ENCODE measurements at regions not wholly inside any gene's neighbourhood (a gene's known extent, or its start where the extent isn't known, plus 50 kb on each side); places are given as distances from the start of the nearest gene placed in this dataset.

DNA sequence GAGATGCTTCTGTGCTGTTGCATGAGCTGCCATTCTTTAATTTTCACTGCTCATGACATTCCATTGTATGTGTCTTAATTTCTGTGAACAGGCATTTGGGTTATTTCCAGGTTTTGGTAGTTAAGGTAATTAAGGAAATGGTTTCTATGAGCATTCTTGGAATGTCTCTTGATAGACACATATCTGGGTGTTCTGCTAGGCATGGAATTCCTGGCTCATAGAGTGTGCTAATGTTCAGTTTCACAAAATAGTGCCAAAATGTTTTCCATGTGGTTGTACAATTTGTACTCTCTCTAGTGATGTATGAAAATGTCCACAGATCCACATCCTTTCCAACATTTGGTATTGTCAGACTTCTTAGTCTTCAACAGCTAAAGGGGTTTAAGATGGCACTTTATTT is 680.9 kb upstream of the SGCG start:
- Histone ChIP-seq H3K36me3 (ENCODE audit: control insufficient read depth in 3 of 3, insufficient read depth in 3 of 3, low read length in 3 of 3) (no peaks in the 10 kb centered on the region), H3K4me3 (ENCODE audit: low read length in 3 of 3) (no peak overlapping the region), H3K9ac (ENCODE audit: low read depth in 1 of 3, low read length in 3 of 3) (no peak overlapping the region), H3K27ac (ENCODE audit: low read depth, low read length) (no peak overlapping the region), H3K9me3 (ENCODE audit: control insufficient read depth in 3 of 3, low read length in 3 of 3) (no peaks in the 10 kb centered on the region), H3K27me3 (ENCODE audit: control insufficient read depth in 3 of 3, insufficient read depth in 3 of 3, low read length in 3 of 3) (no peaks in the 10 kb centered on the region), H3K4me1 (ENCODE audit: control insufficient read depth in 3 of 3, insufficient read depth in 3 of 3, low read length in 3 of 3) (no peaks in the 10 kb centered on the region)

DNA sequence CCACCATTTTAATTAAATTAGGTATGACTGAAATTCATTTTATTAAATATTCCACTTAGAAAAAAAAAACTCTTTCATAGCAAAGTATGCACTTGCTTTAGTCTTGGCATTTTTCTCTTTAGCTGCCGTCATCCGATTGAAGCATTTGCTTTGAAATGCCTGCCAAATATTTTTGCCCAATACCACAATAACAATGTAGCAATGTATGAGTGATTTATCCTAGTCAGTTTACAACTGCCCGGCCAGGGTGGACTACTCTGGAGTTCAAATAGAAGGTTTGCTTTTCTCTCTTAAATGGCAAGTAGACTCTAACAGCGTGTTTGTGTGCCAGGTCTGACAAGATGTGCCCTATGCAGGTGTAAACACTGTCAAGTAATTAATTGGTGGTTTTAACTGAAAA is 675.3 kb upstream of the SGCG start:
- Histone ChIP-seq H3K4me1 (ENCODE audit: control insufficient read depth in 3 of 3, insufficient read depth in 3 of 3, low read length in 3 of 3) (no peaks in the 10 kb centered on the region), H3K36me3 (ENCODE audit: control insufficient read depth in 3 of 3, insufficient read depth in 3 of 3, low read length in 3 of 3) (no peaks in the 10 kb centered on the region), H3K9ac (ENCODE audit: low read depth in 1 of 3, low read length in 3 of 3) (no peak overlapping the region), H3K9me3 (ENCODE audit: control insufficient read depth in 3 of 3, low read length in 3 of 3) (no peaks in the 10 kb centered on the region), H3K27me3 (ENCODE audit: control insufficient read depth in 3 of 3, insufficient read depth in 3 of 3, low read length in 3 of 3) (no peaks in the 10 kb centered on the region), H3K27ac (ENCODE audit: low read depth, low read length) (no peak overlapping the region), H3K4me3 (ENCODE audit: low read length in 3 of 3) (no peak overlapping the region)

DNA sequence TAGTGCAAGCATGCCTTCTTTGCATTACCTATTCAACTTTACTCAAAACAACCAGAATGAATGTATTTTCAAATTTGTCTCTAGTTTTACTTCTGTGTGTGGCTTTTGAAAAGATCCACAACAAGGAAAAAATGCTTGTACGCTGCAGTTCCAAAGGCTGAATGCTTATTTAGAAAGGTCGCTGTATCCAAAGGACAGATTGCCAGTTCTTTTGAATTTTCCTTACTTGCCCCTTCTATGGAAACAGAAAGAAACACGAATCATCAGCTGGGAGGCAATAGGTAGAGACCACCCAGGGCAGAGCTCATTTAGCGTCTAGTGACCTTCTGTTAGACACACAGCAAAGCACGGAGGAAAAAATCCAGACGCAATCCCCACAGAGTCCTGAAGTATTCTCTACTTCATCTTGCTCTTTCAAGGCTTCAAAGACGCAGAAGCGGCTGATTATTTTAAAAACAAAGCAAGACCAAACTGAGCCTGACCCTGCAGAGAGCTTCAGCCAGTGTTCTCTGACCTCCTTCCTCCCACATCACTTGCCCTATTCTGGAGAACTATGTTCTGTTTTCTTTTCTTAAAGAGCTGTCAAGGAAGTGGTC is 674.6 kb upstream of the SGCG start:
- Histone ChIP-seq H3K4me3 (ENCODE audit: low read length in 3 of 3) (no peak overlapping the region), H3K4me1 (ENCODE audit: control insufficient read depth in 3 of 3, insufficient read depth in 3 of 3, low read length in 3 of 3) (no peaks in the 10 kb centered on the region), H3K9me3 (ENCODE audit: control insufficient read depth in 3 of 3, low read length in 3 of 3) (no peaks in the 10 kb centered on the region), H3K27me3 (ENCODE audit: control insufficient read depth in 3 of 3, insufficient read depth in 3 of 3, low read length in 3 of 3) (no peaks in the 10 kb centered on the region), H3K36me3 (ENCODE audit: control insufficient read depth in 3 of 3, insufficient read depth in 3 of 3, low read length in 3 of 3) (no peaks in the 10 kb centered on the region), H3K27ac (ENCODE audit: low read depth, low read length) (no peak overlapping the region), H3K9ac (ENCODE audit: low read depth in 1 of 3, low read length in 3 of 3) (no peak overlapping the region)

DNA sequence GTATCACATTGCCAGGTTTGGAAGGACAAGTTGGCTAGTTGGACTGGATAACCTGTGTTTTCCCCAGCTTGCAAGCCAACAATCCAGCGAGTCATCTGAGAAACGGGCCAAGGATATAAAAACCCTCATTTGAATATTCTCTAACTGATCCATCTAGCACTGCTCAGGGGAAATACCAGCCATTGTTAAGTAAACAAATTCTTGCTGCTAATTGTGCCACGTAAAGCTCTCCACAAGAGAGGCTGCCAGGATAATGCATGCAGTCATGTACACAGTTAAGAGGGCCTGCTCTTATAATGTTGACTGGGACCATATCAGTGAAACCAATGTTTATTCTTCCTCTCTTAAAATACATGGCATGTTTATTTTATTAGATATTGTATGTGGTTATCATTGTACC is 663.2 kb upstream of the SGCG start:
- H3K4me1 ChIP-seq (ENCODE audit: control insufficient read depth in 3 of 3, insufficient read depth in 3 of 3, low read length in 3 of 3), result no peaks in the 10 kb centered on the region
- H3K27me3 ChIP-seq (ENCODE audit: control insufficient read depth in 3 of 3, insufficient read depth in 3 of 3, low read length in 3 of 3), result no peaks in the 10 kb centered on the region
- H3K9ac ChIP-seq (ENCODE audit: low read depth in 1 of 3, low read length in 3 of 3), result no peak overlapping the region
- no peaks in the 10 kb centered on the region for H3K36me3 ChIP-seq (ENCODE audit: control insufficient read depth in 3 of 3, insufficient read depth in 3 of 3, low read length in 3 of 3)
- no peak overlapping the region for H3K27ac ChIP-seq (ENCODE audit: low read depth, low read length)
- H3K9me3 ChIP-seq (ENCODE audit: control insufficient read depth in 3 of 3, low read length in 3 of 3), result no peaks in the 10 kb centered on the region
- no peak overlapping the region for H3K4me3 ChIP-seq (ENCODE audit: low read length in 3 of 3)

DNA sequence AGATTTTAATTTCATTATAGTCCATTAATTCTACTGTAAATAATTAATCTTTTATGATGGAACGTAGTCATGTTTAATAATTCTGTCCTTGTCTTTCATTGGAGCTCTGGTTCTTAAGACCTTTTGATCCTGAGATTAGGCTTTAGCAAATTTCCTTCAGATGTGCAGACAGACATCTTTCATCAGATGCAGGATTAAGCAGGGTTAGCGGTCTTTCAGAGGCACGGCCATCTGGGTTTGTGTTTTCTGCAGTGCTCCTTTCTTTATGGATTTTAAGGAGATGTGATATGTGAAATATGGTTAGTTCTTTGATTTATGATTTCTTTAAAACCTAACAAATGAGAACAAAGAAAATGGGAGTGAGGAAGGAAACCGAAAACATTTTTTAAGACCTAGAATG is 643.9 kb upstream of the SGCG start:
- Histone ChIP-seq H3K9me3 (ENCODE audit: control insufficient read depth in 3 of 3, low read length in 3 of 3) (no peaks in the 10 kb centered on the region), H3K27me3 (ENCODE audit: control insufficient read depth in 3 of 3, insufficient read depth in 3 of 3, low read length in 3 of 3) (no peaks in the 10 kb centered on the region), H3K4me1 (ENCODE audit: control insufficient read depth in 3 of 3, insufficient read depth in 3 of 3, low read length in 3 of 3) (no peaks in the 10 kb centered on the region), H3K27ac (ENCODE audit: low read depth, low read length) (no peak overlapping the region), H3K36me3 (ENCODE audit: control insufficient read depth in 3 of 3, insufficient read depth in 3 of 3, low read length in 3 of 3) (no peaks in the 10 kb centered on the region), H3K4me3 (ENCODE audit: low read length in 3 of 3) (no peak overlapping the region), H3K9ac (ENCODE audit: low read depth in 1 of 3, low read length in 3 of 3) (no peak overlapping the region)

DNA sequence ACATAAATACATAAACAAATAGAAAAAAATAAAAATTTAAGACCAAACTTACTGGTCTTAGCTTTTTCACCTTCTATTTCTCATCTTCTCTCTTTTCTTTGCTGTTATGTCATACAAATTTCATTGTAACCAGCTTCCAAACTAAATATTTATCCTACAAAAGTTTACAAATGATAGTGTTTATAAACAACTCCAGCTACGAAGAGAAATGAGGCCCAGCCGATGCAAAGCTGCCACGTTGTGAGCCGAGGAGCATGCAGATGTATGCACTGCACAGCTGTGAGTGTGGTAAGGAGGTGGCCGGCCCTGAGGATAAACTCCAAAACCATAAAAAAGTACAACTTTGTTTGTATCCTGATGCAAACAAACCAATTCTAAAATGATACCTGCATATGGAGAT is 642.4 kb upstream of the SGCG start:
- no peak overlapping the region for H3K9ac ChIP-seq (ENCODE audit: low read depth in 1 of 3, low read length in 3 of 3)
- H3K36me3 ChIP-seq (ENCODE audit: control insufficient read depth in 3 of 3, insufficient read depth in 3 of 3, low read length in 3 of 3), result no peaks in the 10 kb centered on the region
- no peak overlapping the region for H3K4me3 ChIP-seq (ENCODE audit: low read length in 3 of 3)
- H3K27ac ChIP-seq (ENCODE audit: low read depth, low read length), result no peak overlapping the region
- no peaks in the 10 kb centered on the region for H3K27me3 ChIP-seq (ENCODE audit: control insufficient read depth in 3 of 3, insufficient read depth in 3 of 3, low read length in 3 of 3)
- H3K4me1 ChIP-seq (ENCODE audit: control insufficient read depth in 3 of 3, insufficient read depth in 3 of 3, low read length in 3 of 3), result no peaks in the 10 kb centered on the region
- H3K9me3 ChIP-seq (ENCODE audit: control insufficient read depth in 3 of 3, low read length in 3 of 3), result no peaks in the 10 kb centered on the region

DNA sequence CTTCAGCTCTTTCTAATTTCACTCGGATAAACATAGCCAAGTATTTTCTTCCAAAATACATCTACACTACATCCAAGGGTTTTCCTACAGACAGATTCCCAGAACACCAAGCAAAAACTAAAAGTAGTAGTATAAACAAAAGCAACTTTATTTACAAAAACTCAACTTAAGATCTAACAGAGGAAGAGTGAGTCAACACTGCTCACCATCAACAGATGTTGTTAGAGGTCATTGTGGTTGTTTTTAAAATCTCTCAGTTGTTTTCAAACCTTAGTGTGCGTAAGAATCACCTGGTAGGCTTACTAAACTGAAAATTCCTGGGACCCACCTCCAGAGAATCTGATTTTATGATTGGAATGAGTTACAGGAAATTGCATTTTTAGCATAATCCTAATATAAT is 631.7 kb upstream of the SGCG start:
- Histone ChIP-seq H3K4me3 (ENCODE audit: low read length in 3 of 3) (no peak overlapping the region), H3K9me3 (ENCODE audit: control insufficient read depth in 3 of 3, low read length in 3 of 3) (peaks cover 0 to 4% (median 0%) of the 10 kb centered on the region in 3 donors), H3K27me3 (ENCODE audit: control insufficient read depth in 3 of 3, insufficient read depth in 3 of 3, low read length in 3 of 3) (no peaks in the 10 kb centered on the region), H3K27ac (ENCODE audit: low read depth, low read length) (no peak overlapping the region), H3K36me3 (ENCODE audit: control insufficient read depth in 3 of 3, insufficient read depth in 3 of 3, low read length in 3 of 3) (no peaks in the 10 kb centered on the region), H3K9ac (ENCODE audit: low read depth in 1 of 3, low read length in 3 of 3) (no peak overlapping the region), H3K4me1 (ENCODE audit: control insufficient read depth in 3 of 3, insufficient read depth in 3 of 3, low read length in 3 of 3) (no peaks in the 10 kb centered on the region)

DNA sequence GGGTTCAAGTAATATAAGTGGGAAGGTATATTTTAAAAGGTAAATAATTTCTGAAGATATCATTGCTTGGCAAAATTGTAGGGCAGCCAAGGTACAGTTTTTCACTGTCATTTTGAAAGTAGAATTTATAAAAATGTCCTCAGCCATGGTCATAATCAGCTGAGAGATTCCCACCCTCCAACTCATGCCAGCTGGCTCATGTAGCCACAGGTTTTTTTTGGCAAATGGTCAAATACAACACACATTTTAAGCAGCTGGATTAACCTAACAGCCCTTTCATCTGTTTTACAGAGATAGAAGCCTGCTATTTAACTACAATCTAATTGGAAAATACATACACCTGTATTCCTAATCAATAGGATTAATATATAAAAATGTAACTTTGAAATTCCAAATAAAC is 619.2 kb upstream of the SGCG start:
- no peaks in the 10 kb centered on the region for H3K4me1 ChIP-seq (ENCODE audit: control insufficient read depth in 3 of 3, insufficient read depth in 3 of 3, low read length in 3 of 3)
- H3K9me3 ChIP-seq (ENCODE audit: control insufficient read depth in 3 of 3, low read length in 3 of 3), result no peaks in the 10 kb centered on the region
- no peak overlapping the region for H3K4me3 ChIP-seq (ENCODE audit: low read length in 3 of 3)
- H3K27me3 ChIP-seq (ENCODE audit: control insufficient read depth in 3 of 3, insufficient read depth in 3 of 3, low read length in 3 of 3), result no peaks in the 10 kb centered on the region
- H3K36me3 ChIP-seq (ENCODE audit: control insufficient read depth in 3 of 3, insufficient read depth in 3 of 3, low read length in 3 of 3), result no peaks in the 10 kb centered on the region
- H3K27ac ChIP-seq (ENCODE audit: low read depth, low read length), result no peak overlapping the region
- H3K9ac ChIP-seq (ENCODE audit: low read depth in 1 of 3, low read length in 3 of 3), result no peak overlapping the region

DNA sequence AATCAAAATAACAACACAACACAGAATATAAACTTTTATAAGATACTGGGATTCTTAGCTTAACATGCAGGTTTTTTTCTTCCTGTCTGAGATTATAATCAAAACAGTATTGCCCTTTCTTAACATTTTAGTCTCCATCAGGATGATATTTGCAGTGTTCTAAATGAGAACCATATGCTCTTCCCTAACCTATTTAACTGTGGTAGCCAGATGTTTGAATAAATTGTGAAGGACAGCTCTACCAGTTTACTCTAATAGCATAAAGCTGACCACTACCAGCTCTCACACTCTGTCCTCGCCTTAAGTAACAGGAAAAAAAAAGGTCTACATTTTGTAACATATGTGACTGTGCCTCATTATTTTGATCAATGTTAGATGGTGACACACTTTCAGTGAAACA is 618.7 kb upstream of the SGCG start:
- no peak overlapping the region for H3K27ac ChIP-seq (ENCODE audit: low read depth, low read length)

DNA sequence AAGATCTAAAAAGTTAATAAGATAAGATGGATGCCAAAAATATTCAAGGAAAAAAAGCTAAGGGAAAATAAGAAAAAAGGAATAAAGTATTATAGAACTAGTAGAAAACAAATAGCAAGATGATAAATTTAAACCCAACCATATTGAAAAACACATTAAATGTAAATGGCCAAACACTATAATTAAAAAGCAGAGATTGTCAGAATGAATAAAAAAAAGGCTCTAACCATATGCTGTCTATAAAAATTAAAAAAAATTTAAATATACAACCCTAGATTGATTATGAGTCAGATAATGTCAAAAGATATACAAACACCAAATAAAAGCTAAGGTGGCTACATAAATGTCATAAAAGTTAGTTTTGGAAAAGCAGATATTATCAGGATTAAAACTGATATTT is 617.5 kb upstream of the SGCG start:
- Histone ChIP-seq H3K4me1 (ENCODE audit: control insufficient read depth in 3 of 3, insufficient read depth in 3 of 3, low read length in 3 of 3) (no peaks in the 10 kb centered on the region), H3K27ac (ENCODE audit: low read depth, low read length) (no peak overlapping the region), H3K4me3 (ENCODE audit: low read length in 3 of 3) (no peak overlapping the region), H3K27me3 (ENCODE audit: control insufficient read depth in 3 of 3, insufficient read depth in 3 of 3, low read length in 3 of 3) (no peaks in the 10 kb centered on the region), H3K9ac (ENCODE audit: low read depth in 1 of 3, low read length in 3 of 3) (no peak overlapping the region), H3K36me3 (ENCODE audit: control insufficient read depth in 3 of 3, insufficient read depth in 3 of 3, low read length in 3 of 3) (no peaks in the 10 kb centered on the region), H3K9me3 (ENCODE audit: control insufficient read depth in 3 of 3, low read length in 3 of 3) (no peaks in the 10 kb centered on the region)

More for the DNA sequence above, 618.7 kb upstream of the SGCG start:
- Histone ChIP-seq H3K9ac (ENCODE audit: low read depth in 1 of 3, low read length in 3 of 3) (no peak overlapping the region), H3K27me3 (ENCODE audit: control insufficient read depth in 3 of 3, insufficient read depth in 3 of 3, low read length in 3 of 3) (no peaks in the 10 kb centered on the region), H3K4me1 (ENCODE audit: control insufficient read depth in 3 of 3, insufficient read depth in 3 of 3, low read length in 3 of 3) (no peaks in the 10 kb centered on the region), H3K36me3 (ENCODE audit: control insufficient read depth in 3 of 3, insufficient read depth in 3 of 3, low read length in 3 of 3) (no peaks in the 10 kb centered on the region), H3K4me3 (ENCODE audit: low read length in 3 of 3) (no peak overlapping the region), H3K9me3 (ENCODE audit: control insufficient read depth in 3 of 3, low read length in 3 of 3) (no peaks in the 10 kb centered on the region)

DNA sequence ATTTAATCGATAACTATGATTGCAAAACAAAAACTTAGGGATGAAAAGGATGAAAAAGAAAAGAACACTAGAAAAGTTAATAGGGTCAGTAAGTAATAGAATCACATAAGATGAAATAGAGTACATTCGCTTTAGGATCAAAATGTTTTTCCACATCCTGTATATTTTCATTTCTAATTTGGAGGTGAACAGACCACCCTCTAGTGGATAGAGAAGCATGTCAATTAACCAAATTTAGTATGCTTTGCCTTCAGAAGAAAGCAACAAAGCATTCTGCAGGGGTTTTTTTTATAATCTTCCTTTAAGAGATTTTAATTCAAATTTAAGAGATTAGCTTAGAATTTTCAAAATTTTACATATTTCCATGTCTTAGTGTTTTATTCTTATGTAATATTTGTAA is 611.0 kb upstream of the SGCG start:
- H3K4me1 ChIP-seq (ENCODE audit: control insufficient read depth in 3 of 3, insufficient read depth in 3 of 3, low read length in 3 of 3), result no peaks in the 10 kb centered on the region
- H3K27ac ChIP-seq (ENCODE audit: low read depth, low read length), result no peak overlapping the region
- H3K27me3 ChIP-seq (ENCODE audit: control insufficient read depth in 3 of 3, insufficient read depth in 3 of 3, low read length in 3 of 3), result no peaks in the 10 kb centered on the region
- no peaks in the 10 kb centered on the region for H3K36me3 ChIP-seq (ENCODE audit: control insufficient read depth in 3 of 3, insufficient read depth in 3 of 3, low read length in 3 of 3)
- no peak overlapping the region for H3K9ac ChIP-seq (ENCODE audit: low read depth in 1 of 3, low read length in 3 of 3)
- no peak overlapping the region for H3K4me3 ChIP-seq (ENCODE audit: low read length in 3 of 3)
- no peaks in the 10 kb centered on the region for H3K9me3 ChIP-seq (ENCODE audit: control insufficient read depth in 3 of 3, low read length in 3 of 3)

Data from skeletal muscle tissue (tissue), 3 donors.